Esophagus muscularis mucosa (tissue), 4 donors: ENCODE measurements at regions not wholly inside any gene's neighbourhood (a gene's known extent, or its start where the extent isn't known, plus 50 kb on each side); places are given as distances from the start of the nearest gene placed in this dataset.
A peak's percentile ranks its signal among the peaks of the same experiment; 100 is the strongest.

Source experiments
- DNase-seq: peaks from one replicate; pipeline ENCODE4 v3.0.0-alpha.2; 2017; ENCODE audit errors: extremely low spot score
- H3K27ac ChIP-seq, 4 donors: fragments of 200-600 bp; sonication (generic); replicated peaks in 1 of 4; 1 replicate in 3 of 4; 2 replicates in 1 of 4; pipeline ENCODE4 v1.5.1; 2016 to 2019; ENCODE audit warnings: mild to moderate bottlenecking in 1 of 4
- H3K27me3 ChIP-seq, 4 donors: fragments of 200-600 bp; sonication (generic); one replicate each; pipeline versions ENCODE4 v1.5.1 to v1.6.0; 2016 to 2019
- H3K36me3 ChIP-seq, 4 donors: fragments of 200-600 bp; sonication (generic); one replicate each; pipeline ENCODE4 v1.5.1; 2016 to 2019
- H3K4me1 ChIP-seq, 4 donors: fragments of 200-600 bp; sonication (generic); one replicate each; pipeline ENCODE4 v1.5.1; 2016 to 2019
- H3K4me3 ChIP-seq, 4 donors: fragments of 200-600 bp; sonication (generic); 1 replicate in 2 of 4; 2 replicates in 2 of 4; pipeline ENCODE4 v1.5.1; 2016 to 2019; ENCODE audit warnings: mild to moderate bottlenecking in 4 of 4, moderate library complexity in 1 of 4
- H3K9me3 ChIP-seq, 4 donors: fragments of 200-600 bp; sonication (generic); 1 replicate in 3 of 4; 2 replicates in 1 of 4; pipeline ENCODE4 v1.5.1; 2016 to 2019
- CTCF ChIP-seq, 3 experiments: fragments of 200-600 bp in 2 of 3; fragments of 450-650 bp in 1 of 3; sonication (generic) in 2 of 3; IDR thresholded peaks; one replicate each; pipeline ENCODE4 v1.5.1; 2017 to 2019; ENCODE audit warnings: antibody characterized with exemption in 3 of 3, mild to moderate bottlenecking in 2 of 3, moderate library complexity in 1 of 3
- EP300 ChIP-seq: sonication (generic); formaldehyde crosslinking; IDR thresholded peaks from one replicate; pipeline ENCODE4 v1.6.1; 2017; ENCODE audit warnings: antibody characterized with exemption
- POLR2A ChIP-seq: fragments of 450-650 bp; IDR thresholded peaks from one replicate; pipeline ENCODE4 v1.6.1; 2017; ENCODE audit warnings: antibody characterized with exemption, moderate library complexity, mild to moderate bottlenecking, low read depth
- POLR2AphosphoS5 ChIP-seq, 2 donors: sonication (generic); formaldehyde crosslinking; IDR thresholded peaks; one replicate each; pipeline ENCODE4 v1.6.1; 2017; ENCODE audit warnings: antibody characterized with exemption in 2 of 2
- WGBS: methylation state at CpG from one replicate; pipeline ENCODE4 v1.1.5; 2018; 5-methylcytosine and 5-hydroxymethylcytosine counted together
- intact Hi-C: fragments of 100-400 bp; cut with DNase I; formaldehyde crosslinking; loops from one replicate; pipeline ENCODE4 v1.15.1; 2023

GRCh38 chr12:41936333-41936732, 208.3 kb downstream of the GXYLT1 start:
- H3K27me3 ChIP-seq: no peaks in the 10 kb centered on the region
- TF ChIP-seq POLR2A (no peak), POLR2AphosphoS5 (IDR thresholded peaks at IDR 0.05) (no peak), CTCF (IDR thresholded peaks at IDR 0.05) (no peak), EP300 (no peak)
- H3K9me3 ChIP-seq: no peaks in the 10 kb centered on the region
- intact Hi-C loops: no loop called here
- H3K4me3 ChIP-seq: no peak overlapping the region
- peaks cover 0 to 9% (median 7%) of the 10 kb centered on the region in 4 donors for H3K4me1 ChIP-seq
- no peak for DNase-seq
- WGBS: 87% methylated on average over 5 of the region's 5 CpGs
- H3K36me3 ChIP-seq: no peaks in the 10 kb centered on the region
- no peak overlapping the region for H3K27ac ChIP-seq

GRCh38 chr12:41935911-41936310, 208.8 kb downstream of the GXYLT1 start:
- no peaks in the 10 kb centered on the region for H3K36me3 ChIP-seq
- H3K4me3 ChIP-seq: no peak overlapping the region
- peaks cover 0 to 9% (median 7%) of the 10 kb centered on the region in 4 donors for H3K4me1 ChIP-seq
- no peak for DNase-seq
- H3K27me3 ChIP-seq: no peaks in the 10 kb centered on the region
- 98% methylated on average over 3 of the region's 3 CpGs for WGBS
- H3K27ac ChIP-seq: no peak overlapping the region
- H3K9me3 ChIP-seq: no peaks in the 10 kb centered on the region
- intact Hi-C loops: no loop called here
- TF ChIP-seq EP300 (no peak), CTCF (IDR thresholded peaks at IDR 0.05) (no peak), POLR2AphosphoS5 (IDR thresholded peaks at IDR 0.05) (no peak), POLR2A (no peak)

GRCh38 chr12:41932470-41932991, 212.1 kb downstream of the GXYLT1 start:
- DNase-seq: no peak
- Histone ChIP-seq H3K27me3 (no peaks in the 10 kb centered on the region), H3K9me3 (no peaks in the 10 kb centered on the region), H3K27ac (peak overlapping the region in 2 of 4 donors; percentile 16 to 32), H3K4me3 (peak overlapping the region; percentile 57 to 61 (median 58)), H3K36me3 (no peaks in the 10 kb centered on the region), H3K4me1 (peaks cover 0 to 9% (median 7%) of the 10 kb centered on the region in 4 donors)
- 2% methylated on average over 21 of the region's 35 CpGs for WGBS
- peak; percentile 21 to 36 for TF ChIP-seq POLR2AphosphoS5 (IDR thresholded peaks at IDR 0.05)
- no peak for TF ChIP-seq CTCF (IDR thresholded peaks at IDR 0.05)
- intact Hi-C loops: no loop called here

GRCh38 chr12:41930866-41931437, 213.7 kb downstream of the GXYLT1 start:
- no peak overlapping the region for H3K27ac ChIP-seq
- H3K4me1 ChIP-seq: peaks cover 0 to 9% (median 7%) of the 10 kb centered on the region in 4 donors
- H3K27me3 ChIP-seq: no peaks in the 10 kb centered on the region
- peak overlapping the region in 3 of 4 donors; percentile 18 to 59 (median 27) for H3K4me3 ChIP-seq
- intact Hi-C loops: no loop called here
- no peaks in the 10 kb centered on the region for H3K9me3 ChIP-seq
- H3K36me3 ChIP-seq: no peaks in the 10 kb centered on the region
- 69% methylated on average over 7 of the region's 7 CpGs for WGBS
- DNase-seq: no peak
- TF ChIP-seq CTCF (IDR thresholded peaks at IDR 0.05) (no peak), POLR2AphosphoS5 (IDR thresholded peaks at IDR 0.05) (no peak), EP300 (no peak), POLR2A (no peak)

- 100% methylated on average over 2 of the region's 2 CpGs for WGBS
- no peaks in the 10 kb centered on the region for H3K4me1 ChIP-seq
Measured at GRCh38 chr12:41924111-41924510, 220.6 kb downstream of the GXYLT1 start.

More at GRCh38 chr12:41924111-41924510, 220.6 kb downstream of the GXYLT1 start:
- TF ChIP-seq CTCF (IDR thresholded peaks at IDR 0.05) (no peak), EP300 (no peak), POLR2AphosphoS5 (IDR thresholded peaks at IDR 0.05) (no peak)
- intact Hi-C loops: no loop called here
- DNase-seq: no peak
- Histone ChIP-seq H3K36me3 (no peaks in the 10 kb centered on the region), H3K27me3 (no peaks in the 10 kb centered on the region), H3K4me3 (no peak overlapping the region), H3K27ac (no peak overlapping the region), H3K9me3 (no peaks in the 10 kb centered on the region)
